ENCODE measurements at regions not wholly inside any gene's neighbourhood (a gene's known extent, or its start where the extent isn't known, plus 50 kb on each side); places are given as distances from the start of the nearest gene placed in this dataset.

DNA sequence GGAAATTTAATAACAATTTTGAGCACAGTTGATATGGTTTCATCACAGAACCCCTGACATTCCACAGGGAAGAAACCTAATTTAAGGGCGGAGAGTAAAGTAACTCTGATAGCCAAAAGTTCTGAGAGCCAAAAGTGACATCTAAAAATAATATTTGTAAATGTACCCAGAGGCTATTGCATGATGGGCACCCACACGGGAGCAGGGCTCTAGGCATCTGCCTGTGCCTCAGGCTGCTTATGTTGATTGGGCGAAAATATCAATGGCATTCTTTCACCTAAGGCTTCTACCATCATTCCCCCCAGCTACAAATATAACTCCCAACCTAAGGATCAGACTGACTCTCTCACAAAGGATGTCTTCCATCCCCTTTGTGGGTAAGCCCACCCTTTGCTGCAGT lies 54.1 kb upstream of the PTPRM start:
- FAIRE-seq = no peak
- H3K4me2 ChIP-seq (ENCODE audit: insufficient read depth, low read length) = no peak overlapping the region
- H3K9ac ChIP-seq (replicated peaks; ENCODE audit: extremely low read depth, insufficient read depth, low read length) = no peak overlapping the region
- H3K9me3 ChIP-seq (replicated peaks; ENCODE audit: control insufficient read depth, insufficient read depth, low read length) = no peaks in the 10 kb centered on the region
- BruUV-seq (replicated peaks) = no TSS peak
- TF ChIP-seq, protein P1, sequence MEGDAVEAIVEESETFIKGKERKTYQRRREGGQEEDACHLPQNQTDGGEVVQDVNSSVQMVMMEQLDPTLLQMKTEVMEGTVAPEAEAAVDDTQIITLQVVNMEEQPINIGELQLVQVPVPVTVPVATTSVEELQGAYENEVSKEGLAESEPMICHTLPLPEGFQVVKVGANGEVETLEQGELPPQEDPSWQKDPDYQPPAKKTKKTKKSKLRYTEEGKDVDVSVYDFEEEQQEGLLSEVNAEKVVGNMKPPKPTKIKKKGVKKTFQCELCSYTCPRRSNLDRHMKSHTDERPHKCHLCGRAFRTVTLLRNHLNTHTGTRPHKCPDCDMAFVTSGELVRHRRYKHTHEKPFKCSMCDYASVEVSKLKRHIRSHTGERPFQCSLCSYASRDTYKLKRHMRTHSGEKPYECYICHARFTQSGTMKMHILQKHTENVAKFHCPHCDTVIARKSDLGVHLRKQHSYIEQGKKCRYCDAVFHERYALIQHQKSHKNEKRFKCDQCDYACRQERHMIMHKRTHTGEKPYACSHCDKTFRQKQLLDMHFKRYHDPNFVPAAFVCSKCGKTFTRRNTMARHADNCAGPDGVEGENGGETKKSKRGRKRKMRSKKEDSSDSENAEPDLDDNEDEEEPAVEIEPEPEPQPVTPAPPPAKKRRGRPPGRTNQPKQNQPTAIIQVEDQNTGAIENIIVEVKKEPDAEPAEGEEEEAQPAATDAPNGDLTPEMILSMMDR (IDR thresholded peaks at IDR 0.05; ENCODE audit: extremely low read depth in 1 of 2, insufficient read depth in 1 of 2, low read depth in 1 of 2, low read length in 2 of 2) = no peak
- TF ChIP-seq, protein P2, sequence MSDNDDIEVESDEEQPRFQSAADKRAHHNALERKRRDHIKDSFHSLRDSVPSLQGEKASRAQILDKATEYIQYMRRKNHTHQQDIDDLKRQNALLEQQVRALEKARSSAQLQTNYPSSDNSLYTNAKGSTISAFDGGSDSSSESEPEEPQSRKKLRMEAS (IDR thresholded peaks at IDR 0.05; ENCODE audit: insufficient read depth, insufficient read length) = no peak
- TF ChIP-seq GATA2 (IDR thresholded peaks at IDR 0.05; ENCODE audit: insufficient read depth, insufficient read length, low read depth, low read length) (no peak), EZH2 (IDR thresholded peaks at IDR 0.05; ENCODE audit: borderline replicate concordance, low read depth, low read length, severe bottlenecking) (no peak), MYC (IDR thresholded peaks at IDR 0.05; ENCODE audit: low read depth, low read length) (no peak), FOS (IDR thresholded peaks at IDR 0.05; ENCODE audit: borderline replicate concordance, insufficient read depth, low read length) (no peak), POLR2A (IDR thresholded peaks at IDR 0.05; ENCODE audit: low read depth, low read length) (no peak), JUN (IDR thresholded peaks at IDR 0.05; ENCODE audit: borderline replicate concordance, insufficient read depth, insufficient read length, low read depth) (no peak), POLR2AphosphoS5 (IDR thresholded peaks at IDR 0.05; ENCODE audit: insufficient read depth, low read depth, low read length) (no peak)
- no peak overlapping the region for H2AFZ ChIP-seq (ENCODE audit: low read depth, low read length)
- H3K9me1 ChIP-seq (replicated peaks; ENCODE audit: control insufficient read depth, extremely low read depth, insufficient read depth, low read length) = no peaks in the 10 kb centered on the region
- no peak overlapping the region for H3K4me3 ChIP-seq (replicated peaks in 1 of 3; ENCODE audit: insufficient read depth in 1 of 3, low read depth in 1 of 3, low read length in 3 of 3)
- H3K79me2 ChIP-seq (ENCODE audit: control insufficient read depth, insufficient read depth, low read length) = no peaks in the 10 kb centered on the region
- H3K36me3 ChIP-seq (ENCODE audit: control insufficient read depth in 2 of 2, extremely low read depth in 1 of 2, insufficient read depth in 2 of 2, low read length in 2 of 2) = no peaks in the 10 kb centered on the region
- peaks cover 0 to 5% of the 10 kb centered on the region in 2 experiments for H3K27me3 ChIP-seq (ENCODE audit: control insufficient read depth in 2 of 2, insufficient read depth in 2 of 2, low read length in 2 of 2)
- DNase-seq (ENCODE audit: low read depth, low spot score) = no peak
- no peak overlapping the region for H3K27ac ChIP-seq (ENCODE audit: insufficient read depth, low read depth, low read length)
- intact Hi-C loops (cut with micrococcal nuclease) (no loop called here), dilution Hi-C loops (cut with MboI; ENCODE audit: extremely low pct_ligation_motif_present, low sequenced_read_pairs) (no loop called here)
- CTCF ChIA-PET = no interaction called here
- no peaks in the 10 kb centered on the region for H4K20me1 ChIP-seq (replicated peaks; ENCODE audit: control insufficient read depth, extremely low read depth, insufficient read depth, low read length)
- no peaks in the 10 kb centered on the region for H3K4me1 ChIP-seq (ENCODE audit: control insufficient read depth, extremely low read depth, insufficient read depth, low read length)
- POLR2A ChIA-PET = no interaction called here

Data from endothelial cell of umbilical vein (primary cell).